HG03135 (cell line): ENCODE measurements at regions not wholly inside any gene's neighbourhood (a gene's known extent, or its start where the extent isn't known, plus 50 kb on each side); places are given as distances from the start of the nearest gene placed in this dataset.

Experiments
- ATAC-seq: cut with Tn5 transposase; IDR thresholded peaks from one replicate; pipeline ENCODE4 v1.9.1; 2021; ENCODE audit warnings: mild to moderate bottlenecking, moderate library complexity; ENCODE audit not compliant: unreplicated experiment

DNA sequence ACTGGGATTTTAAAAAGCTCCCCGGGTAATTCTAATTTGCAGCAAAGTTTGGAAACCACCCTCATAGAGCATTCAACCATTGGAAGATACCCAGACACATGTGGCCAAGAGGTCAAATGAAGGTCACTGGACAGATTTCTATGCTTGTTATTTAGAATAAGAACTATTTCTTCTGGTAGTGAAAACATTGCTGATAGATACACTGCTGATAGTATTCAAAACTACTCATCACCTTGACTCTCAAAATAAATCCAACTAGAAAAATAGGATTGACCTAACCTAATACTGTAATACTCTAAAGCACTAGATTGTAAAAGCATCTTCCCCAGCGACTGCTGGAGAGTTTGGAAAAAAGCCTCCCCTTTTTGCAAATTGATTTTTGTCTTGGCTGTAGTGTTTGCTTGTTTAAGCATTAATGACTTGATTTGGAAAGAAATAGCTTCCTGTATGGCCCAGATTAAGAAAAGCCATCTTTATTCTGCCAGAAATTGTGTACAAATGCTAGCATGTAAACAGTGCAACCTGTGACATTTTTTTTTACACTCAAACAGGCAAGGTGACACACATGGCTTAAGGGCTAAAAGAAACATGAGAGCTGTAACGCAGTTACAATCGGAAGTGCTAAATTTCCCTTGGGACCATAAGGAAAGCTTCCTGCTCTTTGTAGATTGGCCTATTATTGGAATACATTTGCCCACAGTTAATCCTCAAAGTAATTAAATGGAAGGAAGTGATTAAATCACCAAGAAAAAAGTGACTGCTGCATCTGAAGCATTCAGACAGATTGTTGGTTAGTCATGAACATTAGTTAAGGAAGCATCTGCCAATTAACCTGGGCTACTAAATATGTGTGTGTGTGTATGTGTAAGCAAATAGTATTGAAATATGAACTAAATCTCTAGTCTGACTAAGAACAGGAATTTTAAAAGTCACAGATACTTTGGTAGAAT, 356.5 kb upstream of the ATP2B1 start:
- ATAC-seq: no peak

GRCh38 chr12:90062799-90063198, 354.2 kb upstream of the ATP2B1 start:
- ATAC-seq: no peak

- no peak for ATAC-seq
Measured at GRCh38 chr12:90061809-90062208, 353.2 kb upstream of the ATP2B1 start.

DNA sequence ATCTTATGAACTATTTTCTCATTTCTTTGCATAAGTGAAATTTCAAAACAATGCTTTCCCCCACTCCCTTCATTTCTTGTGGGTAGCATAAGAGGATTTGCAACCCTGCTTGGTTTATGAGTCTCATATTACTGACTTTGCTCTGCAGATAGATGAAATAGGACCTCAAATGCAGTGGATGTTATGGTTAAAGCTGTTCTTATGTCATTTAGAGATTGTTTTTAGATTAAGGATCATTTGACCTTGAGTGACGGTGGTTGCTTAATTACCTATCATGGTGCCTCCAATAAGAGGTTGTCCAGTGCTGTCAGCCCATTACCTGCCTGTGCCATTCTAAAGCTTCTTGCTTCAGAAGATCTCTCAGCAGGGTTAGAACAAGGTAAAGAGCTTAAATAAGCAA, 351.4 kb upstream of the ATP2B1 start:
- ATAC-seq: no peak

GRCh38 chr12:90058704-90059103, 350.1 kb upstream of the ATP2B1 start:
- ATAC-seq: no peak

DNA sequence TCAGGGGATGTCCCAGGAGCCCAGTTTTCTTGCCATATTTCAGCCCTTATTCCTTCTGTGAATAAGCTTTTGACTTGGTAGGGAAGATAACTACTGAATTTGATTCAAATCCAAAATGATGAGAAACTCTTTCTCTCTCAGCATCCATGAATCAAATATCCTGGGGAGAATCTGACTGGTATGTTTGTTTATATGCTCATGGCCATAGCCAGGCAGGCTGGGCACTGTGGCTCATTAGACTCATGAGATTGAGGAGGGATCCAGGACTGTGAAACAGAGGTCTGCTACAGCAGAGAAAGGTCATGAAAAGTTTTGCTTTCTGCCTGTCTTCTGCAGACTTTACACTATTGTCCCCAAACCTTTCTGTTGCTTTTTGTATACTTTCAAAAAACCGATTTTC, 346.4 kb upstream of the ATP2B1 start:
- no peak for ATAC-seq

DNA sequence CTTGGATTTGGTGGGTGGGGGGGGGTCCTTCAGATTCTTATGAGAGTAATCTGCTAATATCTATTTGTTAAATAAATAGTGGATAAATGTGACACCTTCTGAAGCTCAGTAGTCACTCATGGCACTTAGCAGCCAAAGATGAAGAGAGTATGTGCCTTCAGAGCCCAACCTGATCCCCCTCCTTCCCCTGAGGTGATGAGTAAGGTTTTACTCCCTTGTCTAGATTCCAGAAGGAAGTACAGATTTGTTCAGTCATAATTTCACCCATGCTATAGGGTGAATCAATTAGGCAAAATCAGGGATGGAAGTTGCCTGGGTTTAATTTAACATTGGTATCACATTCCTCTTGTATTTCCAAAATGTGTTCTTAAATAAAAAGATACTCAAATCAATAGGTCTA, 340.3 kb upstream of the ATP2B1 start:
- no peak for ATAC-seq

DNA sequence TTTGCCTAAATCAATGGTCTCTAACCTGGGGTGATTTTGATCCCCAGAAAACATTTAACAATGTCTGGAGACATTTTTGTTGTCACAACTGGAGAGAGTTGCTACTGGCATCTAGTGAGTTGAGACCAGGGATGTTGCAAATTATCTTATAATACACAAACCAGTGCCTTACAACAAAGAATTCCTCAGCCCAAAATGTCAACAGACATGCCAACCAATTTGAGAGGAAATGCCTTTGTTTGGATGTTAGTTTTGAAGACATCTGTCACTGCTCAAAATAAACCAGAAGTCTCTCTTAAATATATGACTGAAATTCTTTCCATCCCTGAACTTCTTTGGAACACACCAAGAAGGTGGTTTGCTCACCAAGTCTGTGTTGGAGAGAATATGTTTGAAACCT, 336.9 kb upstream of the ATP2B1 start:
- ATAC-seq: no peak

DNA sequence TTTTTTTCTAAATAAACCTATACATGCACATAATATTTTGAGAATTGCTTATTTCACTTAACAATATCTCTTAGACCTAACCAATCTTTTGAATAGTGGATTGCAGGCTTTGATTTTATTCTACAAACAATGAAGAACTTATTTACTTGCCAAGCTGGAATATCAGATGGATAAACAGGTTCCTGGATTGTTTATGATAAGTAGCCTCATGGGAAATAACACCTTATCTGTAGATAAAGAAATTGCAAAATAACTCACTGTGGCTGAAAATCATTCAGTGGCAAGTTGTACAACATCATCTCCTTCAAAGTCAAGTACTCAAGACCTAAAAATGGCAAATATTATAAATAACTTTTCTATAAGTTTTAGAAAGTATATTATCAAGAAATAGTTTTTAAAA, 335.4 kb upstream of the ATP2B1 start:
- ATAC-seq: no peak

- no peak for ATAC-seq
Measured at GRCh38 chr12:90042920-90043641, 334.4 kb upstream of the ATP2B1 start.

DNA sequence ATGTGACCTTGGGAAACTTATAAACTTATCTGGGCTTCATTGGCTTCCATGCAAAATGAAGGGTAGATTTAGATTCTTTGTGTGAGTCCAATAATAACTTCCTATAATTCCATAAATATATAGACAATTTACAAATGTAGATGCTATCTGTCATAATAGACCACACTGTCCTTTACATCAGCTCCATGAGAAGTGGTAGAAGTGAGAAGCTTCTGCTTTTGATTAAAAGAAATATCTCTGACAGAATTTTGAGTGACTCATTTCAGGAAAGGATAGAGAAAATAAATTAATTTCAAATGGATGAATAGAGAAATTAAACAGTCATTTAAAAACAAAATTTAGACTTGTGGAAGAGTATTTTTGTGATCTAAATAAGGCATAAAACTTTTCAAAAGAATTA, 329.7 kb upstream of the ATP2B1 start:
- ATAC-seq: no peak

DNA sequence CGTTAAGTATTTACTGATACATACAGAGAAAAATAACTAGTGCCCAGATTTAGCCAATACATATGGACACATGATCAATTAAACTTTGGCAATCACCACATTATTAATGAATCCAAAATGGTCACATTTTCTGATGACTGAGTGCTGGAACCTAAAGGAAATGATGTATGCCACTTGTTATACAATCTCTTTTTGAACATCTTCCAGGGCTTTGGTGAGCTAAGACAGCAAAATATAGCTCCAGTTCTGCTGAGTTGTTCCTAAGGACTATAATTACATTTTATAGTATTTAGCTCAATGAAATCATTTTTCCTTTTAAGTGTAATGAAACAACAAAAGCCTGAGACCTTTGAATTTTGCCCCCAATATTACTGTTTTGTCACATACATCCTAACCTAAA, 329.1 kb upstream of the ATP2B1 start:
- no peak for ATAC-seq

DNA sequence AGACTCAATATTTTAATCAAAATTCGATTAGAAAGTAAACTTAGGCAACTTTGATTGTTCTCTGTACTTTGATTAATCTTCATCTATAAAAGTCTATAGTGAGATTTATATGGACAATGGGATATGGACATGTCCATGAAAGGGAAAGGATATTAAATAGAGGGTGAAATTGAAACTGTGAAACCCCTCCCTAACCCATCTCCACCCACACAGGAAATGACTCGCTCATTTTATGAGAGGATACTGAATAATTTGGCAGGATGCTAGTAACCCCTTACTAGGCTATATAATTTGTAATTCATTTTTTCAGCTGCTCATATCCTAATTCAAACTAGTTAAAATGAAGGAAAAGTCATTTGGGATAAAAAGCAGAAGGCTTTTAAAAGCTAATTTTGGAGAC, 328.0 kb upstream of the ATP2B1 start:
- no peak for ATAC-seq

- no peak for ATAC-seq
Measured at GRCh38 chr12:90030726-90031125, 322.1 kb upstream of the ATP2B1 start.

- ATAC-seq: no peak
Measured at GRCh38 chr12:90029317-90029716, 320.7 kb upstream of the ATP2B1 start.

GRCh38 chr12:90028635-90029051, 320.0 kb upstream of the ATP2B1 start:
- no peak for ATAC-seq

- no peak for ATAC-seq
Measured at GRCh38 chr12:90027889-90028634, 319.4 kb upstream of the ATP2B1 start.

DNA sequence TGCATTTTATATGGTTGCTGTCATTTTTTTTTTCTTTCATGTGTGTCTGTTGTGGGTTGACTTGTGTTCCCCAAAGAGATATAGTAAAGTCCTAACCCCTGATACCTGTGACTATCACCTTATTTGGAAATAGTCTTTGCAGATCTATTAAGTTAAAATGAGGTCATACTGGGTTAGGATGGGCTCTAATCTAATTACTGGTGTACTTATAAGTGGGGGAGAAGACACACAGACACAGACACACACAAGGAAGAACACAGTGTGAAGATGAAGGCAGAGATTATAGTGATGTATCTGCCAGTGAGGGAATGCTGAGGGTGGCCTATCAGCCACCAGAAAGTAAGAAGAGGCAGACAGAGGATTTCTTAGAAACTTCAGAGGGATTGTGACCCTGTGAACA, 318.4 kb upstream of the ATP2B1 start:
- ATAC-seq: no peak

- no peak for ATAC-seq
Measured at GRCh38 chr12:90026516-90026915, 317.9 kb upstream of the ATP2B1 start.

DNA sequence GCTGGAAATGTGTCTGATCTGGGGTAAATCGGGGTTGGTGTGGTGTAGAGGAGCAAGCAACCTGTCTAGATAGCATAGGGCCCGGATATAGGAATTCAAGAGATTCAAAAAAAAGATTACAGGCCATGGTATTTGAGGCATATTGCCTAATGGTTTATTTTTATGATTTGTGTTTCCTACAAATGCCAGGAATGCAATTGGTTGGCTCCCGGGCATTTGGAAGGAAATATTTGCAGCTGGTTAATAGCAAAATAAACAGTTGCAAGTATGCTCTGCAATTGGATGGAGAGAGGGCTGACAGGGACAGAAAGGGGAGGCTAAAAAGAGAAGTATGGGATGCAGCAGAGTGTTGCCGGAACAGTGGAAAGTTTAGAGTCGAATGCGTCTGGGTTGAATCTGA, 315.6 kb upstream of the ATP2B1 start:
- ATAC-seq: no peak

DNA sequence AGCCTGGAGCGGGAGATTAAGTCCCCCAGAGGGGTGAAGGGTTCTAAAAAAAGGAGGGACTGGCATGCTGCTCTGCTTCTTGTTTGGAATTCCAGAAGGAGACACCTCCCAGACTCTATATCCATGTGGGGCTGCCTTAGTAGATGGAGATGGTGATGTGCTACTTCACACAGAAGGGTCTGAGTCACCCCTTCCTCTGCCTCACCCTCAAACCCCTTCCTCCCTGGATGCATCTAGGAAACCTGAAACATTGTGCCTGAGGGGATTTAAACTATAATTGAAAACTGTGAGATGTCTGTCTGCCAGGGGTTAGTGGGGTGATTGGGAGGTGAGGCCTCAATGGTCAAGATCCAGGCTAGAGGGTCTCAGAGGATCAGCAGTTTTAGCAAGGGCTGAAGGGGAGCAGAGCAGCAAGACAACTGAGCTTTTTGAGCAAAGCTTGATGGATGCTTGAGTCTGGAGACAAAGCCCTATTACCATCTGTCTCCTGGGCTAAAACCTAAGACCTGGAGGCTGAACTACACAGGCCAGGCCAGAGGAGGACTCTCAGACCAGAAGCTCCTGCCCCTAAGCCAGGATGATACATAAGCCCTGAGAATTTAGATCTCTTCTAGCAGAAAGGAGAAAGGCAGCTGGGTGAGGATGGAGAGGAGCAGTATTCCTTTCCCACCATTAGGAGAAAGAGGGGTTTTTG, 314.7 kb upstream of the ATP2B1 start:
- ATAC-seq: no peak
